GM23338 (cell line): ENCODE measurements at regions not wholly inside any gene's neighbourhood (a gene's known extent, or its start where the extent isn't known, plus 50 kb on each side); places are given as distances from the start of the nearest gene placed in this dataset.

Source experiments
- CREB1 ChIP-seq: fragments of 250-450 bp; sonication (Bioruptor Pico); IDR thresholded peaks from 2 replicates; pipeline ENCODE4 v1.5.0; 2020; ENCODE audit warnings: low read depth, mild to moderate bottlenecking, moderate library complexity
- ZNF331 ChIP-seq: fragments of 250-450 bp; sonication (Bioruptor Pico); IDR thresholded peaks from 2 replicates; pipeline ENCODE4 v1.5.0; 2020; ENCODE audit warnings: low read depth, mild to moderate bottlenecking, moderate library complexity
- TF ChIP-seq, protein P1 (sequence below), 2 experiments: fragments of 200-600 bp in 1 of 2; sonication (generic) in 1 of 2; conservative IDR thresholded peaks; 2 replicates each; pipeline versions ENCODE4 v1.5.1 to v1.6.1; 2016 to 2017; ENCODE audit warnings: antibody characterized with exemption in 2 of 2, low read depth in 2 of 2, mild to moderate bottlenecking in 2 of 2, moderate library complexity in 1 of 2
- TF ChIP-seq, protein P2 (sequence below): IDR thresholded peaks from one replicate; pipeline ENCODE4 v1.6.1; 2018; ENCODE audit warnings: antibody characterized with exemption; ENCODE audit not compliant: unreplicated experiment

DNA sequence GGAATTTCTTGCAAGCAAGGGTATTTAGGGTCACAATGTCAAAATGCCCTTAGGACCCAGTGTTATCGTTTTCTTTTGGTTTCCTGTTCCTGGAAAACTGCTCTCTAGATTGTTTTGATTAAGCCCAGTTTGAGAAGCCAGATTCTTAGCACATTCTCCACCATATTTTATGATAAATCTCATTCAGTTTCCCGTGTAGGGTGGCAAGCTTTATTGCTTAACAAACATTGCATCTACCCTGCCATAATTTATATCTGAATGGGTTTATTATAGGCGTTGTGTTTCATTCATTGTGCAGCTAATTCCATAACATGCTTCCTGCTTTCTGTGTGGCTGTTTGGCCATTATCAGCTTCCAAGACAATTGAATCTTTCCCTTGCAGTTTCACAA, 389.1 kb upstream of the DYNLRB2 start:
- TF ChIP-seq, protein P1, sequence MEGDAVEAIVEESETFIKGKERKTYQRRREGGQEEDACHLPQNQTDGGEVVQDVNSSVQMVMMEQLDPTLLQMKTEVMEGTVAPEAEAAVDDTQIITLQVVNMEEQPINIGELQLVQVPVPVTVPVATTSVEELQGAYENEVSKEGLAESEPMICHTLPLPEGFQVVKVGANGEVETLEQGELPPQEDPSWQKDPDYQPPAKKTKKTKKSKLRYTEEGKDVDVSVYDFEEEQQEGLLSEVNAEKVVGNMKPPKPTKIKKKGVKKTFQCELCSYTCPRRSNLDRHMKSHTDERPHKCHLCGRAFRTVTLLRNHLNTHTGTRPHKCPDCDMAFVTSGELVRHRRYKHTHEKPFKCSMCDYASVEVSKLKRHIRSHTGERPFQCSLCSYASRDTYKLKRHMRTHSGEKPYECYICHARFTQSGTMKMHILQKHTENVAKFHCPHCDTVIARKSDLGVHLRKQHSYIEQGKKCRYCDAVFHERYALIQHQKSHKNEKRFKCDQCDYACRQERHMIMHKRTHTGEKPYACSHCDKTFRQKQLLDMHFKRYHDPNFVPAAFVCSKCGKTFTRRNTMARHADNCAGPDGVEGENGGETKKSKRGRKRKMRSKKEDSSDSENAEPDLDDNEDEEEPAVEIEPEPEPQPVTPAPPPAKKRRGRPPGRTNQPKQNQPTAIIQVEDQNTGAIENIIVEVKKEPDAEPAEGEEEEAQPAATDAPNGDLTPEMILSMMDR (conservative IDR thresholded peaks at IDR 0.05; ENCODE audit: low read depth in 2 of 2): no peak
- TF ChIP-seq ZNF331 (CRISPR knock-in tag): no peak
- no peak for TF ChIP-seq CREB1 (CRISPR knock-in tag)
- TF ChIP-seq, protein P2, sequence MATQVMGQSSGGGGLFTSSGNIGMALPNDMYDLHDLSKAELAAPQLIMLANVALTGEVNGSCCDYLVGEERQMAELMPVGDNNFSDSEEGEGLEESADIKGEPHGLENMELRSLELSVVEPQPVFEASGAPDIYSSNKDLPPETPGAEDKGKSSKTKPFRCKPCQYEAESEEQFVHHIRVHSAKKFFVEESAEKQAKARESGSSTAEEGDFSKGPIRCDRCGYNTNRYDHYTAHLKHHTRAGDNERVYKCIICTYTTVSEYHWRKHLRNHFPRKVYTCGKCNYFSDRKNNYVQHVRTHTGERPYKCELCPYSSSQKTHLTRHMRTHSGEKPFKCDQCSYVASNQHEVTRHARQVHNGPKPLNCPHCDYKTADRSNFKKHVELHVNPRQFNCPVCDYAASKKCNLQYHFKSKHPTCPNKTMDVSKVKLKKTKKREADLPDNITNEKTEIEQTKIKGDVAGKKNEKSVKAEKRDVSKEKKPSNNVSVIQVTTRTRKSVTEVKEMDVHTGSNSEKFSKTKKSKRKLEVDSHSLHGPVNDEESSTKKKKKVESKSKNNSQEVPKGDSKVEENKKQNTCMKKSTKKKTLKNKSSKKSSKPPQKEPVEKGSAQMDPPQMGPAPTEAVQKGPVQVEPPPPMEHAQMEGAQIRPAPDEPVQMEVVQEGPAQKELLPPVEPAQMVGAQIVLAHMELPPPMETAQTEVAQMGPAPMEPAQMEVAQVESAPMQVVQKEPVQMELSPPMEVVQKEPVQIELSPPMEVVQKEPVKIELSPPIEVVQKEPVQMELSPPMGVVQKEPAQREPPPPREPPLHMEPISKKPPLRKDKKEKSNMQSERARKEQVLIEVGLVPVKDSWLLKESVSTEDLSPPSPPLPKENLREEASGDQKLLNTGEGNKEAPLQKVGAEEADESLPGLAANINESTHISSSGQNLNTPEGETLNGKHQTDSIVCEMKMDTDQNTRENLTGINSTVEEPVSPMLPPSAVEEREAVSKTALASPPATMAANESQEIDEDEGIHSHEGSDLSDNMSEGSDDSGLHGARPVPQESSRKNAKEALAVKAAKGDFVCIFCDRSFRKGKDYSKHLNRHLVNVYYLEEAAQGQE: no peak
